GM12874 (cell line): ENCODE measurements at regions not wholly inside any gene's neighbourhood (a gene's known extent, or its start where the extent isn't known, plus 50 kb on each side); places are given as distances from the start of the nearest gene placed in this dataset.

Experiments used
- CTCF ChIP-seq: IDR thresholded peaks from 2 replicates; pipeline ENCODE4 v1.5.1; 2011; ENCODE audit warnings: low read depth, mild to moderate bottlenecking, control low read depth, low read length, moderate library complexity; ENCODE audit not compliant: insufficient read depth

GRCh38 chr1:68366572-68366971 lies 83.2 kb downstream of the RPE65 start:
- TF ChIP-seq CTCF = no peak

DNA sequence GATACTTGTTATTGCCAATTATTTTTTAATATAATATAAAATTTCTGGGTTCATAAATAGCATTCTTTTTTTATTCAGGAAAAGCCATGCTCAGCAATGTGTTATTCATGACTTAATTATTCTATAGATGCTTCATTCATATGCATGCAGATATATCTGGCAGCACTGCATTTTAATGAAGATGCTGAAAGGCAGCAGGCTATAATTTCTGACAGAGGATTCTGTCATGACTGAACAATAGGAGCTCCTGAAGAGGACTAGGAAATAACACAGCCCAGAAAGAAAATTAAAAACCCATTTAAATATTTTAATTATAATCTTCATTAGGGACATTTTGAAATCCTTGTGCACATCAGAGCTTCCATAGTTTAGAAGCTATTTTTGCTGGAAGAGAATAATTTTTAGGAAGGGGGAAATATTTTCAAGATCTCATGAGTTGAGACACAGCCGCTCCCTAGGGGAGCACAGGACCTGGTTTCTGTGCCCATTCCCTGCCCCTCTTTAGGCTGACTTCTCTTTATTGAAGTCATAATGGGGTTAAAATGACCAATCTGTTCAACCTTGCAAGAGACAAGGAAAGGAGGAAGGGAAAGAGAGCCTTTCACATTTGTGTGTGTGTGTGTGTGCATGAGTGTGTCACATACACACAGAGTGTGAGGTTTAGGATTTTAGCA lies 83.9 kb downstream of the RPE65 start:
- TF ChIP-seq CTCF = no peak

- no peak for TF ChIP-seq CTCF
Measured at GRCh38 chr1:68363339-68363738, 86.4 kb downstream of the RPE65 start.

GRCh38 chr1:68361346-68361910 lies 88.3 kb downstream of the RPE65 start:
- TF ChIP-seq CTCF = no peak

DNA sequence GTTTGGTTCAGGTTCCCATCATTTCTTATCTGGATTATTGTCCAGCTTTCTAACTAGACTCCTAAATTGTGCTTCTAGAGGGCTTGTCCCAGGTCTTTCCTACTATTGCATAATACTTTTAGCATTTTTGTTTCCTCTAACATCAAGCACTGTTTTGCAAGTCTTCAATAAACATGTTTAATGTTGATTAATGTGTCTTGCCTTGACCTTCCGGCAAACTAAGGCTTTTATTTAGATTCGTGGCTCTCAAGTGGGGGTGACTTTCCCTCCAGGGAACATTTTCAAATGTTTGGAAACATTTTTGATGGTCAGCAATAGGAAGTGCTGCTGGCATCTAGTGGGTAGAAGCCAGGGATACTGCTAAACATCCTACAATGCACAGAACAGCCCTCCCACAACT lies 90.7 kb downstream of the RPE65 start:
- TF ChIP-seq CTCF = no peak

- no peak for TF ChIP-seq CTCF
Measured at GRCh38 chr1:68358439-68358838, 91.3 kb downstream of the RPE65 start.

- TF ChIP-seq CTCF = no peak
Measured at GRCh38 chr1:68355614-68356013, 94.1 kb downstream of the RPE65 start.
